HEK293T (cell line): ENCODE measurements at regions not wholly inside any gene's neighbourhood (a gene's known extent, or its start where the extent isn't known, plus 50 kb on each side); places are given as distances from the start of the nearest gene placed in this dataset.

Source experiments
- BHLHE40 ChIP-seq: fragments of 450-650 bp; IDR thresholded peaks from 2 replicates; pipeline ENCODE4 v1.6.1; 2016; ENCODE audit warnings: mild to moderate bottlenecking, moderate library complexity, borderline replicate concordance
- CTBP1 ChIP-seq: fragments of 450-650 bp; IDR thresholded peaks from 2 replicates; pipeline ENCODE4 v1.6.1; 2016; ENCODE audit warnings: borderline replicate concordance
- ELF4 ChIP-seq: fragments of 450-650 bp; IDR thresholded peaks from 2 replicates; pipeline ENCODE4 v1.6.1; 2017; ENCODE audit warnings: antibody characterized with exemption
- FOXA1 ChIP-seq: fragments of 450-650 bp; IDR thresholded peaks from 2 replicates; pipeline ENCODE4 v1.6.1; 2016; ENCODE audit warnings: mild to moderate bottlenecking
- FOXK2 ChIP-seq: fragments of 450-650 bp; IDR thresholded peaks from 2 replicates; pipeline ENCODE4 v1.6.1; 2016; ENCODE audit warnings: mild to moderate bottlenecking
- LEF1 ChIP-seq: fragments of 450-650 bp; IDR thresholded peaks from 2 replicates; pipeline ENCODE4 v1.6.1; 2017; ENCODE audit warnings: mild to moderate bottlenecking, borderline replicate concordance
- NFRKB ChIP-seq: fragments of 450-650 bp; IDR thresholded peaks from 2 replicates; pipeline ENCODE4 v1.6.1; 2016; ENCODE audit warnings: mild to moderate bottlenecking, moderate library complexity
- PKNOX1 ChIP-seq: fragments of 450-650 bp; IDR thresholded peaks from 2 replicates; pipeline ENCODE4 v1.6.1; 2016
- SP1 ChIP-seq: fragments of 450-650 bp; IDR thresholded peaks from 2 replicates; pipeline ENCODE4 v1.6.1; 2017
- SUZ12 ChIP-seq: fragments of 450-650 bp; IDR thresholded peaks from 2 replicates; pipeline ENCODE4 v1.6.1; 2016; ENCODE audit warnings: mild to moderate bottlenecking
- TARDBP ChIP-seq: fragments of 450-650 bp; IDR thresholded peaks from 2 replicates; pipeline ENCODE4 v1.6.1; 2016
- ZNF384 ChIP-seq: fragments of 450-650 bp; IDR thresholded peaks from 2 replicates; pipeline ENCODE4 v1.6.1; 2016

- TF ChIP-seq CTBP1 (no peak), BHLHE40 (no peak), FOXK2 (no peak), SP1 (no peak), PKNOX1 (no peak), NFRKB (no peak), TARDBP (no peak), ZNF384 (no peak), ELF4 (no peak), SUZ12 (no peak), FOXA1 (no peak), LEF1 (no peak)
Observed at GRCh38 chr10:83625831-83626360, 513.4 kb upstream of the GHITM start.
